MM.1S (cell line): ENCODE measurements at regions not wholly inside any gene's neighbourhood (a gene's known extent, or its start where the extent isn't known, plus 50 kb on each side); places are given as distances from the start of the nearest gene placed in this dataset.

Experiments used
- CTCF ChIP-seq: fragments of 300-600 bp; sonication (generic); IDR thresholded peaks from 2 replicates; pipeline ENCODE4 v1.5.1; 2016; ENCODE audit warnings: antibody characterized with exemption, low read length, mixed read lengths
- EZH2phosphoT487 ChIP-seq: fragments of 300-600 bp; sonication (generic); IDR thresholded peaks from 2 replicates; pipeline ENCODE4 v1.6.1; 2018; ENCODE audit warnings: antibody characterized with exemption, low read length

GRCh38 chr12:46443594-46444263 is 71.2 kb upstream of the SLC38A2 start:
- no peak for TF ChIP-seq EZH2phosphoT487
- no peak for TF ChIP-seq CTCF
